ENCODE measurements at regions not wholly inside any gene's neighbourhood (a gene's known extent, or its start where the extent isn't known, plus 50 kb on each side); places are given as distances from the start of the nearest gene placed in this dataset.

DNA sequence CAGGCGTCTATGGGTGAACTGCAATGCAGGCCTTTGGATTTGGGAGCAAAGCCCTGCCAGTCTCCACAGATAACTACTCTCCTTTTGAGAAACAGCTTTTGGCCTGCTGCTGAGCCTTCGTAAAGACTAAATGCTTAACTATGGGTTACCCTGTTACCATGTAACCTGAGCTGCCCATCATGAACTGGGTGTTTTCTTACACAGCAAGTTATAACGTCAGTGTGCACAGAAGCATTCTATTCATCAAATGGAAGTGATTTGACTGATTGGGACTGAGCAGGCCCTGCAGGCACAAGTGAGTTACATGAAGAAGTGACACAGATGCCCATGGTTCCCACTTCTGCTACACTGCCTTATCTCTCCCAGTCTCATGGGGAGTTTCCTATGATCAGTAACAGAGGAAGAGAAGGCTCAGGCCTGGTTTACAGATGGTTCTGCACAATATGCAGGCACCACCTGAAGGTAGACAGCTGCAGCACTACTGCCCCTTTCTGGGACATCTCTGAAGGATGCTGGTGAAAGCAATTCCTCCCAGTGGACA is 319.1 kb downstream of the CD83 start:
- H3K27ac ChIP-seq: no peak overlapping the region
- TF ChIP-seq, protein P1, sequence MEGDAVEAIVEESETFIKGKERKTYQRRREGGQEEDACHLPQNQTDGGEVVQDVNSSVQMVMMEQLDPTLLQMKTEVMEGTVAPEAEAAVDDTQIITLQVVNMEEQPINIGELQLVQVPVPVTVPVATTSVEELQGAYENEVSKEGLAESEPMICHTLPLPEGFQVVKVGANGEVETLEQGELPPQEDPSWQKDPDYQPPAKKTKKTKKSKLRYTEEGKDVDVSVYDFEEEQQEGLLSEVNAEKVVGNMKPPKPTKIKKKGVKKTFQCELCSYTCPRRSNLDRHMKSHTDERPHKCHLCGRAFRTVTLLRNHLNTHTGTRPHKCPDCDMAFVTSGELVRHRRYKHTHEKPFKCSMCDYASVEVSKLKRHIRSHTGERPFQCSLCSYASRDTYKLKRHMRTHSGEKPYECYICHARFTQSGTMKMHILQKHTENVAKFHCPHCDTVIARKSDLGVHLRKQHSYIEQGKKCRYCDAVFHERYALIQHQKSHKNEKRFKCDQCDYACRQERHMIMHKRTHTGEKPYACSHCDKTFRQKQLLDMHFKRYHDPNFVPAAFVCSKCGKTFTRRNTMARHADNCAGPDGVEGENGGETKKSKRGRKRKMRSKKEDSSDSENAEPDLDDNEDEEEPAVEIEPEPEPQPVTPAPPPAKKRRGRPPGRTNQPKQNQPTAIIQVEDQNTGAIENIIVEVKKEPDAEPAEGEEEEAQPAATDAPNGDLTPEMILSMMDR (IDR thresholded peaks at IDR 0.05; ENCODE audit: low read depth, low read length, missing control alignments): no peak
- in situ Hi-C loops (cut with HindIII; ENCODE audit: low pct_ligation_motif_present, low sequenced_read_pairs): no loop called here
- no peaks in the 10 kb centered on the region for H3K27me3 ChIP-seq (replicated peaks)
- DNase-seq: no peak
- H3K4me3 ChIP-seq (ENCODE audit: low read depth, low read length): no peak overlapping the region
- H3K36me3 ChIP-seq (replicated peaks): no peaks in the 10 kb centered on the region

DNA sequence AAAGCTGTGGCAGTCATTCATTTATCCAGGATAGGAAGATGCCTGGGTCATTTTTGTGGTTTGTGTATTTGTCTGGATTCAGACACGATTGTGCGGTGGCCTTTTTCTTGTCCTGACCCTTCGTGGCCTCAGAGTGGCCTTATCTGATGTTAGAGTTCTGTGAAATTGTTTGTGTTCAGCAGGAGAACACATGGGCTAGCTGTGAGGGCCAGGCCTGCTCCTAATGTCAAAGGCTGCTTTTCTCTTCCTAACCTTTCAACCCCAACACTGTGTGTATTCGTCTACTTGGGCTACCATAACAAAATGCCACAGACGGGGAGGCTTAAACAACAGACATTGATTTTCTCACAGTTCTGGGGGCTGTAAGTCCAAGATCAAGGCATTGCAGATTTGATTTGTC is 321.8 kb downstream of the CD83 start:
- TF ChIP-seq, protein P1 (IDR thresholded peaks at IDR 0.05; ENCODE audit: low read depth, low read length, missing control alignments): no peak
- H3K27ac ChIP-seq: no peak overlapping the region
- H3K36me3 ChIP-seq (replicated peaks): no peaks in the 10 kb centered on the region
- no peaks in the 10 kb centered on the region for H3K27me3 ChIP-seq (replicated peaks)
- H3K4me3 ChIP-seq (ENCODE audit: low read depth, low read length): no peak overlapping the region
- no peak for DNase-seq
- in situ Hi-C loops (cut with HindIII; ENCODE audit: low pct_ligation_motif_present, low sequenced_read_pairs): no loop called here

DNA sequence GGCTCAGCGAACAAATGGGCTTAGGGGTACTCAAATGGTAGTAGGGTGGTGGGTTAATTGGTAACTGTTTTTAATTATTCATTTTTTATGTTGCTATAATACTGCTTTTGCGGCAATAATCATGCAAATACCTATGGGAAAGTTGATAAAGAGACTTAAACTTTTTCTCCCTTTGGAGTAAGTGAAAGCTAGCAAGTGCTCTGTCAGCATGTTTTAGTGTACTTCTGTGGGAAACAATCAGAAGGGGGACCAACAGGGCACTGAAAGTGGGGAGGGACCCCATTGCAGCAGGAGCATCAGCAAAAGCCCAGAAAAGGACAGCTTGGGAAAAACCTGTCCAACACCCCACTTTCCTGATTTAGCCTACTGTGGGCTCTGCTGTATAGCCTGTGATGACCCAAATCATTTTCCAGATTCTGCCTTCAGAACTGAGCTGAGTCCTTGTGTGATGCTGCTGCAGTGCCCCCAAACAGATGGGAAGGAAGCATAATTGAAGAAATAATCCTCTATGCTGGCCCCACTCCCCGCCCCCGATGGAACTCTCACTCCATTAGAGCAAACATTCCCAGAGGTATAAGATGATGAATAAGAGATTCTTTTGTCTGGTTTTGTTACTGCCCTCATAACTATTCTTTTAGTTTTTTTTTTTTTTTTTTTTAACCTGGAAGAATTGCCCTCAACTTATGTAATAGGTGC is 322.8 kb downstream of the CD83 start:
- no peaks in the 10 kb centered on the region for H3K36me3 ChIP-seq (replicated peaks)
- DNase-seq: no peak
- in situ Hi-C loops (cut with HindIII; ENCODE audit: low pct_ligation_motif_present, low sequenced_read_pairs): no loop called here

DNA sequence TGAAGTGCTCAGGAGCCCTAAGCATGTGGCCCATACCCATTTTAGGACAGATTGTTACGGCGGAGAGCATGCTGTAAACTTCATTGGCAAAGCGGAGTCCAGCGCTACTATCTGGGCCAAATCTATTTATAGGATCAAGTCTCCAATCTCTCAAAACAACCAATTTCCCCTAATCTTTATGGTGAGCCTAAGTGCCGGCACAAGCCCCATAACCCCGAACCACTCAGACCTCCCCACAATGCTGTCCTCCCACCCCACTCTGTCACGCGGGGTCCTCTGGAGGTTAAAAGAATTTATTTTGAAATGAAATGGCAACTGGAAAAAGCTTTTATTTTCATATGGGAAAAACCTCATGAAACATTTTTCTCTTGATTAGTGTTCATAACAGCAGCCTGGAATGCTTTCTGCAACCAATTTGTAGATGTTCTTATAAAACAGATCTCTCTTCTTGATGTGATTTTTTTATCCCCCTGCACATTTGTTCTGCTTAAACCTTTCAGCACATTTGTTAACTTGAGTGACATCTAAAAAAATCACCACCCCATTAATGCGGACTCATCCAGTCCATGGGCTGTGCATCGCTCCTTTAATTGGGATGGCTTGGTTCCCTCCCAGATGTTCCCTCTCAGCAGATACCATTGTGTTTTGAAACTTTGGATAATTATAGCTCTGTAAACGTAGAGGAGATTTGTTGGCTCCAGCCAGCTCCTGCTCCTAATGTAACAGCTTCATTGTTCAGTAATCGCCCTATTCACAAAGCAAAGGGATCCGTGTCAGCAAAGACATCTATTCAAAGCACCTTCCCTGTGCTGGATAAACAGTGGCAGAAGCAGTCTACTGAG is 323.6 kb downstream of the CD83 start:
- no peak overlapping the region for H3K4me3 ChIP-seq (ENCODE audit: low read depth, low read length)
- H3K36me3 ChIP-seq (replicated peaks): no peaks in the 10 kb centered on the region
- TF ChIP-seq, protein P1 (IDR thresholded peaks at IDR 0.05; ENCODE audit: low read depth, low read length, missing control alignments): no peak
- in situ Hi-C loops (cut with HindIII; ENCODE audit: low pct_ligation_motif_present, low sequenced_read_pairs): no loop called here
- H3K27ac ChIP-seq: no peak overlapping the region
- no peak for DNase-seq
- H3K27me3 ChIP-seq (replicated peaks): no peaks in the 10 kb centered on the region

More for the DNA sequence above, 322.8 kb downstream of the CD83 start:
- Histone ChIP-seq H3K4me3 (ENCODE audit: low read depth, low read length) (no peak overlapping the region), H3K27ac (no peak overlapping the region), H3K27me3 (replicated peaks) (no peaks in the 10 kb centered on the region)
- TF ChIP-seq, protein P1 (IDR thresholded peaks at IDR 0.05; ENCODE audit: low read depth, low read length, missing control alignments): no peak

DNA sequence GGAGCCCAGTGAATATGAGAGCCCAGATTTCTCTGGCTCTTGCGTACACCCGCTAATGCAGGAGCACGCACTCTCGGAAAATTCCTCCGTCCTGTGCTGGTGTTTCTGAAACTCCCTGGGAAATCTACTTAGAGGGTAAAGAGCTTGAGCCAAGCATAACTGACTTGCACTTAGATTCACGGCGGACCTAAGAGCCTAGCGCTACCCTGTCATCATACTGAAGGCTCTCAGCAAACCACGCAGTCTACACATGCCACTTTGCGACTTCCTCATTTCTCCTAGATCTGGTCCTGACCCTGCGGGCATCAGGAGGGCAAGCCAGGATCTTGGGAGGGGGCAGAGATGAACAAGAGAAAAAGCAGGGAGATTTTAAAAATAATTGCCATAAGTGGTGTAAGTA is 324.7 kb downstream of the CD83 start:
- H3K4me3 ChIP-seq (ENCODE audit: low read depth, low read length): no peak overlapping the region
- no peak for DNase-seq
- H3K27me3 ChIP-seq (replicated peaks): no peaks in the 10 kb centered on the region
- in situ Hi-C loops (cut with HindIII; ENCODE audit: low pct_ligation_motif_present, low sequenced_read_pairs): no loop called here
- no peak overlapping the region for H3K27ac ChIP-seq
- TF ChIP-seq, protein P1 (IDR thresholded peaks at IDR 0.05; ENCODE audit: low read depth, low read length, missing control alignments): no peak
- no peaks in the 10 kb centered on the region for H3K36me3 ChIP-seq (replicated peaks)
